SK-N-SH treated with all-trans-retinoic acid at 6 μM for 48 hours (cell line): ENCODE measurements at regions not wholly inside any gene's neighbourhood (a gene's known extent, or its start where the extent isn't known, plus 50 kb on each side); places are given as distances from the start of the nearest gene placed in this dataset.

Experiments used
- ATAC-seq: fragments of 200-7000 bp; cut with Tn5 transposase; 3 replicates; pipeline ENCODE4 v1.9.1; 2020; ENCODE audit warnings: mild to moderate bottlenecking, moderate library complexity
- ARNTL ChIP-seq: fragments of 450-650 bp; formaldehyde crosslinking; IDR thresholded peaks from 2 replicates; pipeline ENCODE4 v1.5.0; 2020; ENCODE audit warnings: low read depth, mild to moderate bottlenecking, moderate library complexity, borderline replicate concordance
- BACH2 ChIP-seq: fragments of 250-450 bp; sonication (Bioruptor Pico); IDR thresholded peaks from 2 replicates; pipeline ENCODE4 v1.9.0; 2021; ENCODE audit warnings: mild to moderate bottlenecking, borderline replicate concordance
- CREB5 ChIP-seq: fragments of 250-450 bp; sonication (Bioruptor Pico); IDR thresholded peaks from 2 replicates; pipeline ENCODE4 v1.5.1; 2020; ENCODE audit warnings: low read depth, mild to moderate bottlenecking, moderate library complexity
- CSDC2 ChIP-seq: fragments of 250-450 bp; sonication (Bioruptor Pico); IDR thresholded peaks from 2 replicates; pipeline ENCODE4 v1.5.0; 2020; ENCODE audit warnings: mild to moderate bottlenecking, moderate library complexity
- CSRNP3 ChIP-seq: fragments of 250-450 bp; sonication (Bioruptor Pico); IDR thresholded peaks from 2 replicates; pipeline ENCODE4 v1.5.1; 2021; ENCODE audit warnings: mild to moderate bottlenecking, moderate library complexity
- ESRRG ChIP-seq: fragments of 250-450 bp; sonication (Bioruptor Pico); IDR thresholded peaks from 2 replicates; pipeline ENCODE4 v1.6.1; 2021; ENCODE audit warnings: mild to moderate bottlenecking
- GLIS3 ChIP-seq: fragments of 250-450 bp; sonication (Bioruptor Pico); IDR thresholded peaks from 2 replicates; pipeline ENCODE4 v1.5.0; 2020; ENCODE audit warnings: mild to moderate bottlenecking, moderate library complexity
- ISL1 ChIP-seq: fragments of 250-450 bp; sonication (Bioruptor Pico); IDR thresholded peaks from 2 replicates; pipeline ENCODE4 v2.1.2; 2022; ENCODE audit warnings: mild to moderate bottlenecking, moderate library complexity
- OSR1 ChIP-seq: fragments of 250-450 bp; sonication (Bioruptor Pico); IDR thresholded peaks from 2 replicates; pipeline ENCODE4 v1.8.0; 2022; ENCODE audit warnings: moderate library complexity, mild to moderate bottlenecking, inconsistent platforms
- PPARA ChIP-seq: fragments of 250-450 bp; sonication (Bioruptor Pico); IDR thresholded peaks from 2 replicates; pipeline ENCODE4 v1.5.0; 2020; ENCODE audit warnings: mild to moderate bottlenecking, borderline replicate concordance
- RARB ChIP-seq: fragments of 250-450 bp; sonication (Bioruptor Pico); IDR thresholded peaks from 2 replicates; pipeline ENCODE4 v1.8.0; 2021; ENCODE audit warnings: mild to moderate bottlenecking, moderate library complexity
- SNAI2 ChIP-seq: fragments of 250-450 bp; sonication (Bioruptor Pico); IDR thresholded peaks from 2 replicates; pipeline ENCODE4 v1.5.0; 2020; ENCODE audit warnings: mild to moderate bottlenecking, moderate library complexity
- TCF4 ChIP-seq: fragments of 250-450 bp; sonication (Bioruptor Pico); IDR thresholded peaks from 2 replicates; pipeline ENCODE4 v1.8.0; 2021; ENCODE audit warnings: mild to moderate bottlenecking, moderate library complexity, borderline replicate concordance
- TOX ChIP-seq: fragments of 250-450 bp; sonication (Bioruptor Pico); IDR thresholded peaks from 2 replicates; pipeline ENCODE4 v1.8.0; 2021; ENCODE audit warnings: mild to moderate bottlenecking, moderate library complexity, borderline replicate concordance
- ZC3H10 ChIP-seq: fragments of 250-450 bp; sonication (Bioruptor Pico); IDR thresholded peaks from 2 replicates; pipeline ENCODE4 v1.5.1; 2021; ENCODE audit warnings: mild to moderate bottlenecking, moderate library complexity
- ZFP3 ChIP-seq: fragments of 250-450 bp; sonication (Bioruptor Pico); IDR thresholded peaks from 2 replicates; pipeline ENCODE4 v1.5.0; 2020; ENCODE audit warnings: mild to moderate bottlenecking, moderate library complexity
- ZFP30 ChIP-seq: fragments of 450-650 bp; formaldehyde crosslinking; IDR thresholded peaks from 2 replicates; pipeline ENCODE4 v1.5.0; 2022; ENCODE audit warnings: mild to moderate bottlenecking, moderate library complexity
- ZNF565 ChIP-seq: fragments of 450-650 bp; formaldehyde crosslinking; conservative IDR thresholded peaks from 2 replicates; pipeline ENCODE4 v1.5.0; 2020; ENCODE audit warnings: low read depth, mild to moderate bottlenecking, moderate library complexity
- ZNF70 ChIP-seq: fragments of 450-650 bp; formaldehyde crosslinking; IDR thresholded peaks from 2 replicates; pipeline ENCODE4 v1.5.0; 2020; ENCODE audit warnings: mild to moderate bottlenecking, moderate library complexity
- TF ChIP-seq, protein P1 (sequence below): fragments of 250-450 bp; sonication (Bioruptor Pico); IDR thresholded peaks from 2 replicates; pipeline ENCODE4 v1.8.0; 2021; ENCODE audit warnings: low read depth, mild to moderate bottlenecking, moderate library complexity, borderline replicate concordance
- TF ChIP-seq, protein P2 (sequence below): fragments of 250-450 bp; sonication (Bioruptor Pico); IDR thresholded peaks from 2 replicates; pipeline ENCODE4 v1.8.0; 2020; ENCODE audit warnings: mild to moderate bottlenecking, moderate library complexity, borderline replicate concordance

GRCh38 chr1:59171788-59172187 lies 125.1 kb upstream of the FGGY start:
- ATAC-seq, result peak; percentile 51
- TF ChIP-seq ISL1 (peak; percentile 67), TOX (CRISPR knock-in tag) (no peak)

DNA sequence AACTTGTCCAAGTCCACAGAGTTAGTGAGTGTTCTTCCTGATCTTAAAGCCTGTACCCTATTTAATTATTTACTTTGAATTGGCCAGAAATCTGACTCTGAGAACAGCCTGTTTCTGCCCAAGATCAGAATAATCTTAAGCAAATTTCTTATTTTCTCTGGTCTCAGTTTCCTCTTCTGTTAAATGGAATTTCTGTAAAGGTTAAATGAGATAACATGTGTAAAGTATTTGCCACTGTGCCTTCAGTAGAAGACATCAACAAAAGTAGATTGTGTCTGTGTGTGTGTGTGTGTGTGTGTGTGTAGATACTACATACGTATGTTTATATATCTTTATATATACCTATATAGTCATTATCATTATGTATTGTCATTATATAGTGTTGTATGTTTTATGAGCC lies 124.2 kb upstream of the FGGY start:
- no peak for ATAC-seq
- TF ChIP-seq ZFP3 (CRISPR knock-in tag) (no peak), SNAI2 (no peak), OSR1 (CRISPR knock-in tag) (no peak), ARNTL (no peak), PPARA (no peak), RARB (CRISPR knock-in tag) (no peak), CREB5 (CRISPR knock-in tag) (no peak), ZNF565 (no peak), BACH2 (CRISPR knock-in tag) (no peak), GLIS3 (no peak), ZFP30 (CRISPR knock-in tag) (no peak), ZNF70 (CRISPR knock-in tag) (no peak), TOX (CRISPR knock-in tag) (no peak), ESRRG (CRISPR knock-in tag) (no peak), ZC3H10 (no peak), CSDC2 (no peak), CSRNP3 (no peak), TCF4 (CRISPR knock-in tag) (no peak)
- TF ChIP-seq, protein P1, sequence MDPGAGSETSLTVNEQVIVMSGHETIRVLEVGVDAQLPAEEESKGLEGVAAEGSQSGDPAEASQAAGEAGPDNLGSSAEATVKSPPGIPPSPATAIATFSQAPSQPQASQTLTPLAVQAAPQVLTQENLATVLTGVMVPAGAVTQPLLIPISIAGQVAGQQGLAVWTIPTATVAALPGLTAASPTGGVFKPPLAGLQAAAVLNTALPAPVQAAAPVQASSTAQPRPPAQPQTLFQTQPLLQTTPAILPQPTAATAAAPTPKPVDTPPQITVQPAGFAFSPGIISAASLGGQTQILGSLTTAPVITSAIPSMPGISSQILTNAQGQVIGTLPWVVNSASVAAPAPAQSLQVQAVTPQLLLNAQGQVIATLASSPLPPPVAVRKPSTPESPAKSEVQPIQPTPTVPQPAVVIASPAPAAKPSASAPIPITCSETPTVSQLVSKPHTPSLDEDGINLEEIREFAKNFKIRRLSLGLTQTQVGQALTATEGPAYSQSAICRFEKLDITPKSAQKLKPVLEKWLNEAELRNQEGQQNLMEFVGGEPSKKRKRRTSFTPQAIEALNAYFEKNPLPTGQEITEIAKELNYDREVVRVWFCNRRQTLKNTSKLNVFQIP, result no peak
- TF ChIP-seq, protein P2, sequence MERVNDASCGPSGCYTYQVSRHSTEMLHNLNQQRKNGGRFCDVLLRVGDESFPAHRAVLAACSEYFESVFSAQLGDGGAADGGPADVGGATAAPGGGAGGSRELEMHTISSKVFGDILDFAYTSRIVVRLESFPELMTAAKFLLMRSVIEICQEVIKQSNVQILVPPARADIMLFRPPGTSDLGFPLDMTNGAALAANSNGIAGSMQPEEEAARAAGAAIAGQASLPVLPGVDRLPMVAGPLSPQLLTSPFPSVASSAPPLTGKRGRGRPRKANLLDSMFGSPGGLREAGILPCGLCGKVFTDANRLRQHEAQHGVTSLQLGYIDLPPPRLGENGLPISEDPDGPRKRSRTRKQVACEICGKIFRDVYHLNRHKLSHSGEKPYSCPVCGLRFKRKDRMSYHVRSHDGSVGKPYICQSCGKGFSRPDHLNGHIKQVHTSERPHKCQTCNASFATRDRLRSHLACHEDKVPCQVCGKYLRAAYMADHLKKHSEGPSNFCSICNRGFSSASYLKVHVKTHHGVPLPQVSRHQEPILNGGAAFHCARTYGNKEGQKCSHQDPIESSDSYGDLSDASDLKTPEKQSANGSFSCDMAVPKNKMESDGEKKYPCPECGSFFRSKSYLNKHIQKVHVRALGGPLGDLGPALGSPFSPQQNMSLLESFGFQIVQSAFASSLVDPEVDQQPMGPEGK, result no peak

- ATAC-seq, result peak; percentile 68
Measured at GRCh38 chr1:59173721-59174120, 123.2 kb upstream of the FGGY start.

More at GRCh38 chr1:59173721-59174120, 123.2 kb upstream of the FGGY start:
- no peak for TF ChIP-seq ZFP30 (CRISPR knock-in tag)
- TF ChIP-seq CREB5 (CRISPR knock-in tag), result no peak
- no peak for TF ChIP-seq CSDC2
- TF ChIP-seq BACH2 (CRISPR knock-in tag), result no peak
- TF ChIP-seq ZC3H10, result no peak
- TF ChIP-seq ESRRG (CRISPR knock-in tag), result no peak
- TF ChIP-seq, protein P2, result peak; percentile 56; the same call in 1 of the 2 replicates
- TF ChIP-seq, all 23 proteins: peak for 1
